OCI-LY1 (cell line): ENCODE measurements at regions not wholly inside any gene's neighbourhood (a gene's known extent, or its start where the extent isn't known, plus 50 kb on each side); places are given as distances from the start of the nearest gene placed in this dataset.

ENCODE experiments used
- H2AFZ ChIP-seq: fragments of 200-600 bp; sonication (generic), shearing (Covaris generic); 2 replicates; pipeline ENCODE4 v1.6.0; 2014; ENCODE audit warnings: antibody characterized with exemption, mild to moderate bottlenecking, low read length
- H3F3A ChIP-seq: fragments of 200-600 bp; sonication (generic), shearing (Covaris generic); 2 replicates; pipeline ENCODE4 v1.6.0; 2014; ENCODE audit warnings: mild to moderate bottlenecking, antibody characterized with exemption, low read length, moderate library complexity; ENCODE audit not compliant: insufficient read depth
- H3K27ac ChIP-seq: fragments of 200-600 bp; sonication (generic); 2 replicates; pipeline ENCODE4 v1.5.1; 2014; ENCODE audit warnings: low read length, mixed run types, mild to moderate bottlenecking, low read depth; ENCODE audit not compliant: poor library complexity, severe bottlenecking
- H3K27me3 ChIP-seq: fragments of 200-600 bp; sonication (generic); 2 replicates; pipeline ENCODE4 v1.6.0; 2014; ENCODE audit warnings: antibody characterized with exemption, mild to moderate bottlenecking, low read length, moderate library complexity; ENCODE audit not compliant: insufficient read depth
- H3K36me3 ChIP-seq: fragments of 200-600 bp; sonication (generic); 2 replicates; pipeline ENCODE4 v1.6.1; 2014; ENCODE audit warnings: mild to moderate bottlenecking, antibody characterized with exemption, low read length, moderate library complexity, mixed read lengths; ENCODE audit not compliant: insufficient read depth
- H3K4me1 ChIP-seq: fragments of 200-600 bp; sonication (generic); 2 replicates; pipeline ENCODE4 v1.5.1; 2014; ENCODE audit warnings: mild to moderate bottlenecking, low read length, moderate library complexity; ENCODE audit not compliant: insufficient read depth, severe bottlenecking
- H3K4me2 ChIP-seq: fragments of 200-600 bp; sonication (generic), shearing (Covaris generic); 2 replicates; pipeline ENCODE4 v1.6.1; 2014; ENCODE audit warnings: low read length
- H3K4me3 ChIP-seq: fragments of 200-600 bp; sonication (generic); 2 replicates; pipeline ENCODE4 v1.5.1; 2014; ENCODE audit warnings: low read length, low read depth, mild to moderate bottlenecking, mixed read lengths; ENCODE audit not compliant: poor library complexity, severe bottlenecking
- H3K79me2 ChIP-seq: fragments of 200-600 bp; shearing (Covaris generic); 2 replicates; pipeline ENCODE4 v1.6.1; 2016; ENCODE audit warnings: mixed run types, low read length, mixed read lengths; ENCODE audit not compliant: insufficient read depth
- H3K9ac ChIP-seq: fragments of 200-600 bp; sonication (generic), shearing (Covaris generic); 2 replicates; pipeline ENCODE4 v1.6.1; 2014; ENCODE audit warnings: mild to moderate bottlenecking, low read length, mixed read lengths
- H3K9me2 ChIP-seq: fragments of 200-600 bp; sonication (generic), shearing (Covaris generic); 2 replicates; pipeline ENCODE4 v1.6.1; 2014; ENCODE audit warnings: low read depth, mild to moderate bottlenecking, low read length, mixed read lengths
- H3K9me3 ChIP-seq: fragments of 200-600 bp; shearing (Covaris generic); 2 replicates; pipeline ENCODE4 v1.6.1; 2014; ENCODE audit warnings: low read length, mixed read lengths
- H4K20me1 ChIP-seq: fragments of 200-600 bp; sonication (generic), shearing (Covaris generic); 2 replicates; pipeline ENCODE4 v1.6.0; 2016; ENCODE audit warnings: mild to moderate bottlenecking, low read length; ENCODE audit not compliant: insufficient read depth
- CTCF ChIP-seq: fragments of 200-600 bp; sonication (generic), shearing (Covaris generic); IDR thresholded peaks from 2 replicates; pipeline ENCODE4 v1.5.1; 2017; ENCODE audit warnings: mild to moderate bottlenecking, antibody characterized with exemption, low read length, moderate library complexity, mixed read lengths
- EZH2 ChIP-seq: fragments of 200-600 bp; sonication (generic), shearing (Covaris generic); IDR thresholded peaks from 2 replicates; pipeline ENCODE4 v1.8.0; 2017; ENCODE audit warnings: borderline replicate concordance, mixed run types, mild to moderate bottlenecking, antibody characterized with exemption, low read length, moderate library complexity, mixed read lengths

DNA sequence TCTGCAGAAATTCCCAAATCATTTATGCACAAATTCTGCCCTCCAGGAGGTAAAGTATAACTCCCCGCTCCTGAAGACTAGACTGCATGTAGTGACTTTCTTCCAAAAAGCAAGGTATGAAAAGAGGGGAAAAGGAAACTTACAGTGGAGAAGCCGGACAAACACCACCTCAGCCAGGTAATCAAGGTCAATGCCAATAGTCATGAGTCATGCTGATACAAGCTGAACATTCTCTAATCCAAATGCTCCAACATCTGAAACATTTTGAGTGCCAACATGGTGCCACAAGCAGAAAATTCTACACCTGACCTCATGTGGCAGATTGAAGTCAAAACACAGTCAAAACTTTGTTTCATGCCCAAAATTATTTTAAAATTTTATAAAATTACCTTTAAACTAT is 165.6 kb downstream of the FOXA2 start:
- H3K4me3 ChIP-seq: no peak overlapping the region
- no peaks in the 10 kb centered on the region for H3K27me3 ChIP-seq
- H3K9ac ChIP-seq: no peak overlapping the region
- no peaks in the 10 kb centered on the region for H3K9me2 ChIP-seq
- no peak for TF ChIP-seq EZH2
- no peak for TF ChIP-seq CTCF
- H3K4me2 ChIP-seq: no peak overlapping the region
- no peaks in the 10 kb centered on the region for H4K20me1 ChIP-seq
- no peak overlapping the region for H2AFZ ChIP-seq
- no peaks in the 10 kb centered on the region for H3K4me1 ChIP-seq
- no peaks in the 10 kb centered on the region for H3K36me3 ChIP-seq
- H3F3A ChIP-seq: no peaks in the 10 kb centered on the region
- H3K79me2 ChIP-seq: no peaks in the 10 kb centered on the region
- H3K27ac ChIP-seq: no peak overlapping the region
- H3K9me3 ChIP-seq: no peaks in the 10 kb centered on the region

- TF ChIP-seq CTCF (no peak), EZH2 (no peak)
- no peaks in the 10 kb centered on the region for H4K20me1 ChIP-seq
- no peaks in the 10 kb centered on the region for H3K27me3 ChIP-seq
- H3K4me3 ChIP-seq: no peak overlapping the region
- no peak overlapping the region for H3K27ac ChIP-seq
- no peaks in the 10 kb centered on the region for H3K9me3 ChIP-seq
- no peak overlapping the region for H3K9ac ChIP-seq
- H3F3A ChIP-seq: no peaks in the 10 kb centered on the region
- no peaks in the 10 kb centered on the region for H3K79me2 ChIP-seq
- H3K9me2 ChIP-seq: no peaks in the 10 kb centered on the region
- H3K36me3 ChIP-seq: no peaks in the 10 kb centered on the region
- no peaks in the 10 kb centered on the region for H3K4me1 ChIP-seq
- no peak overlapping the region for H3K4me2 ChIP-seq
- no peak overlapping the region for H2AFZ ChIP-seq
Measured at GRCh38 chr20:22414305-22414742, 170.0 kb downstream of the FOXA2 start.

- Histone ChIP-seq H3K27me3 (no peaks in the 10 kb centered on the region), H3K79me2 (no peaks in the 10 kb centered on the region), H3K4me3 (no peak overlapping the region), H3K9me3 (no peaks in the 10 kb centered on the region), H3K4me2 (no peak overlapping the region), H3K9me2 (no peaks in the 10 kb centered on the region), H3F3A (no peaks in the 10 kb centered on the region), H4K20me1 (no peaks in the 10 kb centered on the region), H2AFZ (no peak overlapping the region), H3K9ac (no peak overlapping the region), H3K4me1 (no peaks in the 10 kb centered on the region), H3K27ac (no peak overlapping the region), H3K36me3 (no peaks in the 10 kb centered on the region)
- TF ChIP-seq CTCF (no peak), EZH2 (no peak)
Measured at GRCh38 chr20:22412977-22413868, 171.1 kb downstream of the FOXA2 start.
